Stomach smooth muscle (tissue), 2 donors: ENCODE measurements at regions not wholly inside any gene's neighbourhood (a gene's known extent, or its start where the extent isn't known, plus 50 kb on each side); places are given as distances from the start of the nearest gene placed in this dataset.

ENCODE experiments used
- H3K27ac ChIP-seq: one replicate; pipeline ENCODE4 v1.7.0; 2013; ENCODE audit warnings: mild to moderate bottlenecking, low read length, inconsistent platforms
- H3K27me3 ChIP-seq, 2 donors: one replicate each; pipeline ENCODE4 v1.7.0; 2013; ENCODE audit warnings: low read length in 2 of 2; ENCODE audit not compliant: insufficient read depth in 2 of 2, control insufficient read depth in 1 of 2
- H3K36me3 ChIP-seq, 2 donors: one replicate each; pipeline ENCODE4 v1.7.0; 2013; ENCODE audit warnings: low read length in 2 of 2; ENCODE audit not compliant: control insufficient read depth in 2 of 2, insufficient read depth in 2 of 2
- H3K4me1 ChIP-seq: one replicate; pipeline ENCODE4 v1.7.0; 2013; ENCODE audit warnings: low read length; ENCODE audit not compliant: control insufficient read depth, insufficient read depth
- H3K4me3 ChIP-seq, 2 donors: one replicate each; pipeline ENCODE4 v1.7.0; 2013; ENCODE audit warnings: low read length in 2 of 2
- H3K9ac ChIP-seq, 2 donors: one replicate each; pipeline ENCODE4 v1.7.0; 2013; ENCODE audit warnings: low read length in 2 of 2, mild to moderate bottlenecking in 1 of 2
- H3K9me3 ChIP-seq, 2 donors: one replicate each; pipeline ENCODE4 v1.7.0; 2013; ENCODE audit warnings: low read length in 2 of 2; ENCODE audit not compliant: control insufficient read depth in 2 of 2
- donor health status: healthy.
- donor health status: Pancreatic carcinoma.

DNA sequence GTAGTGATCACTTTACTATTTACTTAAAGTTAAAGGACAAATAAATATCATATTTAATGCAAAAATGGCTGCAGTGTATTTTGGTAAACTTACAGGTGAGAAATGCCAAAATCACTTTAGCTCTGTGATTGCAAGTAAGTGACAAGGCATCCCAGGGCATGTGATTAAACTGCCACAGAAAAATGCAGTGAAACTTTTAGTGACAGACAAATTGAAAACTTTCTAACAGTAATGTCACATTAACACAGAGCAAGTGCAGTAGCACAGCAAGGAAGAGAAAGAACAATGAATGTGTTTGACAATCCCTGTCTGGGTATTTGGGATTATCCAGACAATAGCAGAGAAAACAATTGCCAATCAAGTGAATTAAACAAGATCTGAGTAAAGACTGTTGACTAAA, 606.8 kb downstream of the SLCO4C1 start:
- Histone ChIP-seq H3K36me3 (no peaks in the 10 kb centered on the region), H3K27ac (no peak overlapping the region), H3K9ac (no peak overlapping the region), H3K27me3 (no peaks in the 10 kb centered on the region), H3K4me1 (no peaks in the 10 kb centered on the region), H3K4me3 (no peak overlapping the region), H3K9me3 (no peaks in the 10 kb centered on the region)

DNA sequence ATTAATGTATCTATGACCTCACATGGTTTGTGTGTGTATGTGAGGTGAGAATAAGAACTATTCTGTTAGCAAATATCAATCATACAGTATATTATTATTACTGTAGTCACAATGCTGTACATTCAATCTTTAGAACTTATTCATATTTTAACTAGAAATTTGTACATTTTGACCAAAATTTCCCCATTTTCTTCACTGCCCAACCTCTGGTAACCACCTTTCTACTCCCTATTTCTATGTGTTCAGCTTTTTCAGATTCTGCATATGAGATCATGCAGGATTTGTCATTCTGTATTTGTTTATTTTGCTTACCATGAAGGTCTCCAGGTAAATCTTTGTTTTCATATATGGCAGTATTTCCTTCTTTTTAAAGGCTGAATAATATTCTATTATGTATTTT, 607.9 kb downstream of the SLCO4C1 start:
- H3K4me1 ChIP-seq = no peaks in the 10 kb centered on the region
- H3K36me3 ChIP-seq = no peaks in the 10 kb centered on the region
- H3K27me3 ChIP-seq = no peaks in the 10 kb centered on the region
- H3K4me3 ChIP-seq = no peak overlapping the region
- H3K9me3 ChIP-seq = no peaks in the 10 kb centered on the region
- no peak overlapping the region for H3K27ac ChIP-seq
- no peak overlapping the region for H3K9ac ChIP-seq

DNA sequence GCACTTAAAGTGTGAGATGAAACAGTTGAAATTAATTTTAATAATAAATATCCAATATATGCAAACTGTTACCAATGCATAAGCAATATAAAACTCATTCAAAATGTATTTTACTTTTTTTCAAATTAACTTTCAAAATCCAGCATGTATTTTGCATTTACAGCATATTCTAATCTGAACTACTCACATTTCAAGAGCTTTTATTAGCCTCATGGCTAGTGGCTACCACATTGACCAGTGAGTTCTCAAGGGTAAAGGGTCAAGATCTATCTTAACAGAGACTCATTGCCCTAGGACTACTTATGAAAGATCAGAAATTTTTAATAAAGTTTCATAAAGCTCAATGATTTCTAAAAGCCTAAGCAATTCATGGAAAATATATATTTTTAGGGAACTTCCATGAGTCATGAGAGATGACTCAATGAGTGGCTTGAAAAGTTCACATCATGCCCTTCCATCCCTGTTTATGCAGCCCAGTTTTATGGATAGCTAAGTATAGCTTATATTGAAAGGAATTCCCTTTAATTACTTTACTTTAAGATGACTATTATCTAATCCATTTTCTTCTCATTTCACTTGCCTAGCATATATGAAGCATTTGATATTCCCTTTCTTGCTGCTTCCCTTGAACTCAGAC, 608.6 kb downstream of the SLCO4C1 start:
- Histone ChIP-seq H3K27me3 (no peaks in the 10 kb centered on the region), H3K4me1 (no peaks in the 10 kb centered on the region), H3K9ac (no peak overlapping the region), H3K4me3 (no peak overlapping the region), H3K36me3 (no peaks in the 10 kb centered on the region), H3K27ac (no peak overlapping the region), H3K9me3 (no peaks in the 10 kb centered on the region)

DNA sequence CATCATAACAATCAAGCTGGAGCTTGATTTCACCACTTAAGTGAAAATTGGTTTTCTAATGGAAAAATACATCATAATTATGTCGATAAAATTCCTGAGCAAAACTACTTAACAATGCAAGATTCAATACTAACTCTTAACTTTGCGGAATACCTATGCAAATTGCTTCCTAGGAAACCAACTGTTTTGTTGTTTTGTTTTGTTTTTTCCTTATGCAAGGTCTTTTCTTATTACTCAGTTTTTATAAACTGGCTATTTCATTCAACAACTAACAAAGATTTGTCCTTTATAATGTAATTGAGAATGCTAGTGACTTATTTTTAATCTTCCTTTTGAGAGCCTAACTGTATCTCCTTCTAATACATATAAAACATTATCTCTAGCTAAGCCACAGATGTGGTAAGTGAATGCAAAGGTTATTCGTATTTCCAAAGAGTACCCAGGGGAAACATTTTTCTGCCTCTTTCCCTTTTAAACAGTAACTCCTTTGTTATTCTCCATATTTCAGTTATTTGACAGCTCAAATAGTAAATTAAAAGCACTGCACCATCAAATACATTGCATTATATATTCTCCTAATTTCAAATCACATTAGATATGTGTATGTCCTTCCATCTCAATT, 609.4 kb downstream of the SLCO4C1 start:
- no peak overlapping the region for H3K4me3 ChIP-seq
- H3K9ac ChIP-seq = no peak overlapping the region
- no peaks in the 10 kb centered on the region for H3K27me3 ChIP-seq
- no peak overlapping the region for H3K27ac ChIP-seq
- H3K36me3 ChIP-seq = no peaks in the 10 kb centered on the region
- H3K9me3 ChIP-seq = no peaks in the 10 kb centered on the region
- H3K4me1 ChIP-seq = no peaks in the 10 kb centered on the region

- H3K27ac ChIP-seq = no peak overlapping the region
- no peaks in the 10 kb centered on the region for H3K4me1 ChIP-seq
- no peak overlapping the region for H3K4me3 ChIP-seq
- no peaks in the 10 kb centered on the region for H3K9me3 ChIP-seq
- no peak overlapping the region for H3K9ac ChIP-seq
- no peaks in the 10 kb centered on the region for H3K36me3 ChIP-seq
- H3K27me3 ChIP-seq = peaks cover 0 to 3% of the 10 kb centered on the region in 2 donors
Measured at GRCh38 chr5:101679816-101680215, 616.3 kb downstream of the SLCO4C1 start.

DNA sequence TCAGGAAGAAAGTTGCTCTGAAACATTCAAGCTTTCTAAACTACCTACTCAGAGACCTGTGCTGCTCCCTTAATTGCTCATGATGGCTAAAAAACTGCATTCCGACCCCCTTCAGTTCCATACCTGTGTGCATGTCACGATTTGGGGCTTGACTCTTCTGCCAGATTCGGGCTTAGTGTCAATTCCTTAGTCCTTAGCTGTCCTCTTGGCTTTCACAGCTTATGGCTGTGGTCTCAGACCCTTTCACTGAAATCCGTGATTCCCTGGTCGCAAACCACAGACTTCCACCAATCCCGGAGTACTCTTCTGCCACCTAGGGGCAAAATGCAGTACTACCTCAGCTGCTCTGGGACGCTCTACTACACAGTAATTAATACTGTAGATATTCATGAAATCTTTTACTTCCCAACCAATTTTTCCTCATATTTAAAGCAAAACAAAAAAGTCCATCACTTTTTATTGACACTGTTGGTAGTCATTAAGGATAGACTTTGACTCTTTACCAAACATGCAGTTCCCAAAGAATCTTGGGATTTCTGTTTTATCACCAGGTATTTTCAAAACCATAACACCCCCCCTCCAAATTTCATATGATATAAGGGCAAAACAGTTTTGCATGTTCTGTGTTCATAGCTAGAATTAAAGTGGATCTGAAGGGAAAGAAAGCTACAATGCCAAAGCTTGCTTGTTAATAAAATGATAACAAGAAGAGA, 617.4 kb downstream of the SLCO4C1 start:
- Histone ChIP-seq H3K27ac (no peak overlapping the region), H3K4me3 (no peak overlapping the region), H3K4me1 (no peaks in the 10 kb centered on the region), H3K27me3 (peaks cover 0 to 3% of the 10 kb centered on the region in 2 donors), H3K36me3 (no peaks in the 10 kb centered on the region), H3K9ac (no peak overlapping the region), H3K9me3 (no peaks in the 10 kb centered on the region)

- no peak overlapping the region for H3K4me3 ChIP-seq
- H3K9ac ChIP-seq = no peak overlapping the region
- H3K27me3 ChIP-seq = peaks cover 0 to 3% of the 10 kb centered on the region in 2 donors
- no peaks in the 10 kb centered on the region for H3K9me3 ChIP-seq
- no peaks in the 10 kb centered on the region for H3K36me3 ChIP-seq
- no peaks in the 10 kb centered on the region for H3K4me1 ChIP-seq
- no peak overlapping the region for H3K27ac ChIP-seq
Measured at GRCh38 chr5:101677961-101678360, 618.1 kb downstream of the SLCO4C1 start.

- Histone ChIP-seq H3K9ac (no peak overlapping the region), H3K9me3 (no peaks in the 10 kb centered on the region), H3K4me3 (no peak overlapping the region), H3K4me1 (no peaks in the 10 kb centered on the region), H3K27ac (no peak overlapping the region), H3K36me3 (no peaks in the 10 kb centered on the region), H3K27me3 (peaks cover 0 to 3% of the 10 kb centered on the region in 2 donors)
Measured at GRCh38 chr5:101676646-101677045, 619.4 kb downstream of the SLCO4C1 start.

GRCh38 chr5:101675510-101676219, 620.4 kb downstream of the SLCO4C1 start:
- Histone ChIP-seq H3K9ac (no peak overlapping the region), H3K27me3 (peaks cover 0 to 3% of the 10 kb centered on the region in 2 donors), H3K36me3 (no peaks in the 10 kb centered on the region), H3K9me3 (no peaks in the 10 kb centered on the region), H3K27ac (no peak overlapping the region), H3K4me1 (no peaks in the 10 kb centered on the region), H3K4me3 (no peak overlapping the region)

DNA sequence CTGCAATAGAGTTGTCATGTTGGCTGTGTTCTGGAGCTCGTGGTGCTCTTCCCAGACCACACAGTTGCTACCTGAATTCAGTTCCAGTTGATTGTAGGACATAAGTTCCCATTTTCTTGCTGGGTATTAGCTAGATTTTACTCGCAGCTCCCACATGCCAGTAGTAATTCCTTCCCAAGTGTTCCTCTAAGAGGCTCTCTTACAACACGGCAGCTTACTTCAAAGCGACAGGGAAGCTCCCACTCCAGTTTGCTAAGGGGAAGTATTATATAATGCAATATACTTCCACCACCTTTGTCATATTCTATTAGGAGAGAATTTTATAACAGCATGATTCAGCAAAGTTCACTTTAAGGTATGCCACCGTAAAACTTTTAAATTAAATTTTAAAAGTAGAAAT, 623.0 kb downstream of the SLCO4C1 start:
- no peaks in the 10 kb centered on the region for H3K4me1 ChIP-seq
- no peak overlapping the region for H3K9ac ChIP-seq
- no peaks in the 10 kb centered on the region for H3K36me3 ChIP-seq
- no peak overlapping the region for H3K4me3 ChIP-seq
- no peak overlapping the region for H3K27ac ChIP-seq
- no peaks in the 10 kb centered on the region for H3K27me3 ChIP-seq
- no peaks in the 10 kb centered on the region for H3K9me3 ChIP-seq
